Esophagus muscularis mucosa (tissue), 2 donors: ENCODE measurements at regions not wholly inside any gene's neighbourhood (a gene's known extent, or its start where the extent isn't known, plus 50 kb on each side); places are given as distances from the start of the nearest gene placed in this dataset.

Source experiments
- POLR2A ChIP-seq: fragments of 450-650 bp; IDR thresholded peaks from one replicate; pipeline ENCODE4 v1.6.1; 2017; ENCODE audit warnings: antibody characterized with exemption, moderate library complexity, mild to moderate bottlenecking, low read depth
- POLR2AphosphoS5 ChIP-seq, 2 donors: sonication (generic); formaldehyde crosslinking; IDR thresholded peaks; one replicate each; pipeline ENCODE4 v1.6.1; 2017; ENCODE audit warnings: antibody characterized with exemption in 2 of 2

- TF ChIP-seq POLR2AphosphoS5 (IDR thresholded peaks at IDR 0.05) = no peak
- TF ChIP-seq POLR2A = no peak
Measured at GRCh38 chr21:27372381-27372780, 405.5 kb upstream of the ADAMTS5 start.
